A673 (cell line): ENCODE measurements at regions not wholly inside any gene's neighbourhood (a gene's known extent, or its start where the extent isn't known, plus 50 kb on each side); places are given as distances from the start of the nearest gene placed in this dataset.

Experiments used
- CTCF ChIP-seq: fragments of 300-800, 200-600 bp; sonication (generic); conservative IDR thresholded peaks from 2 replicates; pipeline ENCODE4 v1.5.1; 2017; ENCODE audit warnings: low read depth, mild to moderate bottlenecking, antibody characterized with exemption, low read length, moderate library complexity, mixed read lengths
- EZH2 ChIP-seq: fragments of 200-600 bp; sonication (generic); IDR thresholded peaks from 2 replicates; pipeline ENCODE4 v1.6.1; 2017; ENCODE audit warnings: borderline replicate concordance, low read depth, mild to moderate bottlenecking, mixed read lengths, antibody characterized with exemption, low read length; ENCODE audit not compliant: poor library complexity, severe bottlenecking

- no peak for TF ChIP-seq CTCF
- no peak for TF ChIP-seq EZH2
Measured at GRCh38 chr14:98242903-98243302, 1029.1 kb downstream of the BCL11B start.
